ENCODE measurements at regions not wholly inside any gene's neighbourhood (a gene's known extent, or its start where the extent isn't known, plus 50 kb on each side); places are given as distances from the start of the nearest gene placed in this dataset.
"Not testable (repeated sequence)": the region's sequence is repeated elsewhere in the genome, so short reads cannot be mapped to it uniquely, and the experiment has no call there.

DNA sequence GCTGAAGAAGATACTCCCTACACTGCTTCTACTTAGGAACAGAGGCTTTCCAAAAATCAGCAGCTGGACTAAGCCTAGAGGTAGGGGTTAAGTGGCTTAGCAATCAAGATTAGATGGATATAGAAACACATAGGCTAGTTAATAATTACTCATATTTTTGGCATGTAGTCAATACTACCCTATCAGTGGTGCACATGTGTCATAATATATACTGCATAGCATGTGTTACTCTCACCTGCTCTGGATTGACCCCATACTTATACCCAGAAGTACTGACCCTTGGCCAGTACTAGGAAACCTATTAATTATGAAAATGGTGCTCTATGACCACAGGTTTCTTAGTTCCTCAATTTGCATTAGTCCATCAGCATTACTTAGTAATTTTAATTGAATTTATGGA lies 528.4 kb upstream of the LMO3 start:
- DNase-seq (ENCODE audit: insufficient read length, low spot score) (no peak), FAIRE-seq (no peak)
- TF ChIP-seq, protein P1, sequence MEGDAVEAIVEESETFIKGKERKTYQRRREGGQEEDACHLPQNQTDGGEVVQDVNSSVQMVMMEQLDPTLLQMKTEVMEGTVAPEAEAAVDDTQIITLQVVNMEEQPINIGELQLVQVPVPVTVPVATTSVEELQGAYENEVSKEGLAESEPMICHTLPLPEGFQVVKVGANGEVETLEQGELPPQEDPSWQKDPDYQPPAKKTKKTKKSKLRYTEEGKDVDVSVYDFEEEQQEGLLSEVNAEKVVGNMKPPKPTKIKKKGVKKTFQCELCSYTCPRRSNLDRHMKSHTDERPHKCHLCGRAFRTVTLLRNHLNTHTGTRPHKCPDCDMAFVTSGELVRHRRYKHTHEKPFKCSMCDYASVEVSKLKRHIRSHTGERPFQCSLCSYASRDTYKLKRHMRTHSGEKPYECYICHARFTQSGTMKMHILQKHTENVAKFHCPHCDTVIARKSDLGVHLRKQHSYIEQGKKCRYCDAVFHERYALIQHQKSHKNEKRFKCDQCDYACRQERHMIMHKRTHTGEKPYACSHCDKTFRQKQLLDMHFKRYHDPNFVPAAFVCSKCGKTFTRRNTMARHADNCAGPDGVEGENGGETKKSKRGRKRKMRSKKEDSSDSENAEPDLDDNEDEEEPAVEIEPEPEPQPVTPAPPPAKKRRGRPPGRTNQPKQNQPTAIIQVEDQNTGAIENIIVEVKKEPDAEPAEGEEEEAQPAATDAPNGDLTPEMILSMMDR (IDR thresholded peaks at IDR 0.05; ENCODE audit: insufficient read depth, missing control alignments) = no peak

DNA sequence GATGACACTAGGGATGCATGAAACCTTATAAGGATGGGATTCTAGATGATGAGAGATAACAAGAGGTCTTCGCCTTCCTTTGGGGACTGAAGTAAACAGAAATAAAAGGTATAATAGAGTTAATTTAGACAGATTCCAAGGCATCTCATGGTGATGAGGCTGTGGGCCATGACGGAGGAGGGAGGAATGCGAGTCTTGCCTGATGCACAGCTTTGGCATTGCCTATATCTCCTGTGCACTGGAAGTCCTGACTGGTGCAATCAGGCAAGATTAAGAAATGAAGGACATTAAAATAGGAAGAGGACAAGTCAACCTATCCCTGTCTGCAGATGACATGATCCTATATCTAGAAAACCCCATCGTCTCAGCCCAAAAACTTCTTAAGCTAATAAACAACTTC lies 526.4 kb upstream of the LMO3 start:
- FAIRE-seq (no peak), DNase-seq (ENCODE audit: insufficient read length, low spot score) (no peak)
- TF ChIP-seq, protein P1 (IDR thresholded peaks at IDR 0.05; ENCODE audit: insufficient read depth, missing control alignments) = no peak

DNA sequence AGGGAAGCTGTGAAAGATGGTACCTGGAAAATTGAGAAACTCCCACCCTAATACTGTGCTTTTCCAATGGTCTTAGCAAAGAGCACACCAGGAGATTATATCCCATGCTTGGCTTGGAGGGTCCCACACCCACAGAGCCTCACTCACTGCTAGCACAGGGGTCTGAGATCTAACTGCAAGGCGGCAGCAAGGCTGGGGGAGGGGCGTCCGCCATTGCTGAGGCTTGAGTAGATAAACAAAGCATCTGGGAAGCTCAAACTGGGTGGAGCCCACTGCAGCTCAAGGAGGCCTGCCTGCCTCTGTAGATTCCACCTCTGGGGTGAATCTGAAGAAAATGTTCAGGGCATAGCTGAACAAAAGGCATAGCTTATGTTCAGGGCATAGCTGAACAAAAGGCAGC lies 510.6 kb upstream of the LMO3 start:
- FAIRE-seq; DNase-seq (ENCODE audit: insufficient read length, low spot score): not testable (repeated sequence)

DNA sequence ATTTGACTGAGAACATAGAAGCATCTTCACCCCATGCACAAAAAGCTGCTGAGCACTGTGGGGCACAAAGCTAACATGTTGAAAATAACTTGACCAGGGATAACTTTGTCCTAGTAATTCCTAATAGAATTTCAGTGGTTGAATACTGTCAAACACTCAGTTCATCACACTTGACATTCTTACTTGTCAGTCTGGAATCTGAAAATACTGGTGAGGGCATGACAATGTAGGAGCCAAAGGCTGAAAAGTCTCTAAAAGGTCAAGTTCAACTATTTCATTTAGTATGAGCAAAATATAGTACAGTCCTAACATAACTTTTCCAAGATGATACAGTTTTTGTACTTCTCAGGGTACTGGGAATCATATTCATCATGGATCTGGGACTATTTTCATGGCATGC lies 504.4 kb upstream of the LMO3 start:
- no peak for FAIRE-seq
- TF ChIP-seq, protein P1 (IDR thresholded peaks at IDR 0.05; ENCODE audit: insufficient read depth, missing control alignments) = no peak
- no peak for DNase-seq (ENCODE audit: insufficient read length, low spot score)

DNA sequence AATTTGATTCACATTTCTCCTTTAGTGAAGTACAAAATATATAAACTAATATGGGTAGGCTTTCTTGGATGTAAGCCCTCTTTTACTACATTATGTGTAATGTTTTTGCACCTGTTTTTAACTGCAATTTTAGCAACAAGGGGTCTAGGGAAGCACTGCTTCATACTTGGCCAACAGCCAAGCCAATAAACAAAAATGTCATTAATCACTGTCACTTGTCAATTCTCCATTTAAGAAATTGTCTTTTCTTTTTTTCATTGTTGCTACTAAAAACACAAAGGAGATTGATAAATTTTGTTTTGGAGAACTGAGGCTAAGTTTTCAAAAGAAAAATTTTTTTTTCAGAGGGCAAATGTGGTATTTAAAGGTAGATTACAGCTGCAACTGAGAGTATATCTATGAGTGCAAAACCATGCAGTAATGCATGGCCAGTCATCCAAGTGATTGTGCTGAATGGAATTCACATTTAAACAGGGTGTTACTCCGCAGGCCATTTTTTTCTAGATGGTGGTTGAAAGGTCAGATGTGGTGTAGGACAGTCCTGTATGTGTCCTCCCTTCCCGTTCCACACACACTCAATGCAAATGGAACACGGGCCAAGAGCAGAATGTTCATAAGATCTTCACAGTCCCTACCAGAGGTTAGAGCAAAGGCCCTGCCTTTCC lies 503.0 kb upstream of the LMO3 start:
- FAIRE-seq (no peak), DNase-seq (ENCODE audit: insufficient read length, low spot score) (no peak)
- TF ChIP-seq, protein P1 (IDR thresholded peaks at IDR 0.05; ENCODE audit: insufficient read depth, missing control alignments) = no peak

DNA sequence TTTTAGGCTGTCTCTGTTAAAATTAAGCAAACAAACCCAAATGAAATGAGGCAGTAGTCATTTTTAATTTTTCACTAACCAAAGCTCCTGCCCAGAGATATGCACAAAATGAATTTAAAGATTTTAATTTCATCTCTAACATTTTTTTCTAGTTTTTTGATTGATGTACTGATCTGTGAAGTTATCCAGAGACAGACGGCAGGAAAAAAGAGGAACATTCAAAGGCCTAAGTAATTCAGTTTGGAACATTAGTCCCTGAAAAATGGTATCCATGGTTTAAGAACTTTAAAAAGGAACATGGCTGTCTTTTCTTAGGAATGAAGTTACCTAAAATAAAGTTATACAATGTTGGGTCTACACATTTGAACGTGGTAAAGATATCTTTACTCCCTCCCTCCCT lies 498.8 kb upstream of the LMO3 start:
- FAIRE-seq (no peak), DNase-seq (ENCODE audit: insufficient read length, low spot score) (no peak)
- TF ChIP-seq, protein P1 (IDR thresholded peaks at IDR 0.05; ENCODE audit: insufficient read depth, missing control alignments) = no peak

DNA sequence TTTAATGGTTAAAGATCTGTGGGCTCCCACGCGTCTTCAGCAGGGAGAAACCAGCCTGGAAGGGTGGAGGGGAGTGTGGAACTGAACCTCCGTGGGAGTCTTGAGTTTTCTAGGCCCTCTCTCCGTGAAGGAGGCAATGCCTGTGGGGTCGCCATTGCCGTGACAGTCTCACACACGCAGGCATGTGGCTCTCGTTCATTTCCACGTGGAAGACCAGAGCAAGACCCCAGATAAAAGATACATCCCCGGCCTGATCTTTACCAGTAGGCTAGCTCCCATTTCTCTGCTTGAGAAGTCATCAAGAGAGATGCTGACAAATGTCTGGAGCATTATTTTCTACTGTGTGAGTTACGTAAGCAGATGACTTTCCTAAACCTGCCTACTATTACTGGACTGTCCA lies 491.7 kb upstream of the LMO3 start:
- FAIRE-seq (no peak), DNase-seq (ENCODE audit: insufficient read length, low spot score) (no peak)
- TF ChIP-seq, protein P1 (IDR thresholded peaks at IDR 0.05; ENCODE audit: insufficient read depth, missing control alignments) = no peak

DNA sequence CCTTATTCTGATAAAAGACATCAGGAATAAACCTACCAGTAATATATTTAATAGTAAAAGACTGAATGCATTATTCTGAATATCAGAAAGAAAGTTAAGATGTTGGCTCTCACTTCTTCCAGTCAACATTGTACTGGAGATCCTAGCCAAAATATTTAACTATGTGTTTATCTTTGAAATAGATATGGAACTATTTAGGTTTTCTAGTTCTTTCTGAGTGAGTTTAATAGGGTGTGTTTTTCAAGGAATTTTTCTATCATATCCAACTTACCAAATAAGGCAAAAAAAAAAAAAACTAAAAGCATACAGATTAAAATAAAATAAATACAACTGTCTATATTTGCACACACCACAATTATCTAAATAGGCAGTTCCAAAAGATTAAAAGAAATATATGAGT lies 478.9 kb upstream of the LMO3 start:
- DNase-seq (ENCODE audit: insufficient read length, low spot score) = no peak
- TF ChIP-seq, protein P1 (IDR thresholded peaks at IDR 0.05; ENCODE audit: insufficient read depth, missing control alignments) = no peak
- no peak for FAIRE-seq

All from D721Med (cell line).